HepG2 (cell line): ENCODE measurements at regions not wholly inside any gene's neighbourhood (a gene's known extent, or its start where the extent isn't known, plus 50 kb on each side); places are given as distances from the start of the nearest gene placed in this dataset.

ENCODE experiments used
- ATF6 ChIP-seq: sonication (generic); formaldehyde crosslinking; conservative IDR thresholded peaks from 2 replicates; pipeline ENCODE4 v1.4.0; 2020; ENCODE audit warnings: missing genetic modification reagents
- BRCA1 ChIP-seq: sonication (generic); formaldehyde crosslinking; IDR thresholded peaks from 2 replicates; pipeline ENCODE4 v1.4.0; 2020; ENCODE audit warnings: missing genetic modification reagents
- EZH2 ChIP-seq: conservative IDR thresholded peaks from 2 replicates; pipeline ENCODE4 v1.6.1; 2012; ENCODE audit warnings: mild to moderate bottlenecking, low read depth, low read length, moderate library complexity
- POLR2A ChIP-seq, 2 experiments: IDR thresholded peaks; 2 replicates each; pipeline ENCODE4 v1.6.1; 2011; ENCODE audit warnings: low read depth in 2 of 2, low read length in 2 of 2, mild to moderate bottlenecking in 1 of 2, moderate library complexity in 1 of 2; ENCODE audit not compliant: insufficient read depth in 1 of 2
- YEATS4 ChIP-seq: sonication (generic); formaldehyde crosslinking; IDR thresholded peaks from 2 replicates; pipeline ENCODE4 v1.4.0; 2020; ENCODE audit warnings: missing genetic modification reagents, borderline replicate concordance
- ZFP36L1 ChIP-seq: sonication (generic); formaldehyde crosslinking; IDR thresholded peaks from 2 replicates; pipeline ENCODE4 v1.8.0; 2022; ENCODE audit warnings: mild to moderate bottlenecking, missing genetic modification reagents, moderate library complexity
- TF ChIP-seq, protein P1 (sequence below): sonication (generic); formaldehyde crosslinking; IDR thresholded peaks from 2 replicates; pipeline ENCODE4 v1.8.1; 2022; ENCODE audit warnings: mild to moderate bottlenecking, missing genetic modification reagents

DNA sequence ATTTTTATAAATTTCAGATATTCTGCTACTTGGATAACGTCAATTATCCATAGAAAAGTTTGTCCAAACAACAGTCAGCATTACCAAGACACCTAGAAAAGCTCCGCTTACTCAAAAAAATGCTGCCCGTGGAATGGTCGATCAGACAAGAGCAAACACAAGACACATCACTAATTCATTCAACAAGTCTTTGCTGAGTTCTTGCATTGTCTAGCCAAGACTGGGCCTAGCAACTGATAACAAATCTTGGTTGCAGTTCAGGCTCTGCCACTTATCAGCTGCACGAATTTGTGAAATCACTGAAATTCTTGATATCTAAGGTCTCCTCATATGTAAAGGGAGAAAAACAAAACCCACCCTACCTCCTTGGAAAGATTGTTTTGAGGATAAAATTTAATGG is 168.3 kb downstream of the AKR1D1 start:
- no peak for TF ChIP-seq POLR2A (IDR thresholded peaks at IDR 0.05; ENCODE audit: insufficient read depth in 1 of 2, low read depth in 2 of 2, low read length in 2 of 2)
- no peak for TF ChIP-seq ATF6
- TF ChIP-seq EZH2, result no peak
- TF ChIP-seq BRCA1, result no peak
- TF ChIP-seq ZFP36L1 (CRISPR knock-in tag), result no peak
- TF ChIP-seq YEATS4, result no peak
- TF ChIP-seq, protein P1, sequence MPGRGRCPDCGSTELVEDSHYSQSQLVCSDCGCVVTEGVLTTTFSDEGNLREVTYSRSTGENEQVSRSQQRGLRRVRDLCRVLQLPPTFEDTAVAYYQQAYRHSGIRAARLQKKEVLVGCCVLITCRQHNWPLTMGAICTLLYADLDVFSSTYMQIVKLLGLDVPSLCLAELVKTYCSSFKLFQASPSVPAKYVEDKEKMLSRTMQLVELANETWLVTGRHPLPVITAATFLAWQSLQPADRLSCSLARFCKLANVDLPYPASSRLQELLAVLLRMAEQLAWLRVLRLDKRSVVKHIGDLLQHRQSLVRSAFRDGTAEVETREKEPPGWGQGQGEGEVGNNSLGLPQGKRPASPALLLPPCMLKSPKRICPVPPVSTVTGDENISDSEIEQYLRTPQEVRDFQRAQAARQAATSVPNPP (CRISPR knock-in tag), result no peak
